OCI-LY7 (cell line): ENCODE measurements at regions not wholly inside any gene's neighbourhood (a gene's known extent, or its start where the extent isn't known, plus 50 kb on each side); places are given as distances from the start of the nearest gene placed in this dataset.
A peak's percentile ranks its signal among the peaks of the same experiment; 100 is the strongest.

Experiments used
- BruUV-seq: library from RNA; stranded (reverse); fragments of 400-500 nt; replicated peaks from 2 replicates; lab custom pipeline; 2021; lab: Mats Ljungman, UMichigan
- CTCF ChIA-PET: fragments of 300-600 bp; sonication (Branson Sonifier 250); formaldehyde crosslinking; loops from one replicate; lab custom pipeline; 2022; ENCODE audit warnings: antibody characterized with exemption; ENCODE audit not compliant: unreplicated experiment; lab: Charles Lee
- POLR2A ChIA-PET: fragments of 300-600 bp; sonication (Branson Sonifier 250); formaldehyde crosslinking; loops from one replicate; lab custom pipeline; 2022; ENCODE audit warnings: antibody characterized with exemption; lab: Charles Lee
- DNase-seq: peaks from one replicate; pipeline ENCODE4 v3.0.0-alpha.2; 2015; ENCODE audit warnings: low spot score
- H2AFZ ChIP-seq: fragments of 200-600 bp; sonication (generic), shearing (Covaris generic); 2 replicates; pipeline ENCODE4 v1.6.1; 2014; ENCODE audit warnings: mild to moderate bottlenecking, antibody characterized with exemption, low read length, moderate library complexity
- H3K27ac ChIP-seq: fragments of 200-600 bp; sonication (generic); 2 replicates; pipeline ENCODE4 v1.5.1; 2014; ENCODE audit warnings: mixed run types, low read depth, mild to moderate bottlenecking, moderate library complexity, low read length, inconsistent platforms; ENCODE audit not compliant: poor library complexity, severe bottlenecking
- H3K36me3 ChIP-seq: fragments of 200-600 bp; sonication (generic); 2 replicates; pipeline ENCODE4 v1.6.1; 2014; ENCODE audit warnings: mild to moderate bottlenecking, antibody characterized with exemption, low read length, moderate library complexity, mixed read lengths; ENCODE audit not compliant: insufficient read depth
- H3K4me1 ChIP-seq: fragments of 200-600 bp; sonication (generic); 2 replicates; pipeline ENCODE4 v1.5.1; 2014; ENCODE audit warnings: mild to moderate bottlenecking, low read length; ENCODE audit not compliant: insufficient read depth, poor library complexity, severe bottlenecking
- H3K4me2 ChIP-seq: fragments of 200-600 bp; sonication (generic); 2 replicates; pipeline ENCODE4 v1.6.1; 2014; ENCODE audit warnings: mild to moderate bottlenecking, low read length
- H3K4me3 ChIP-seq: fragments of 200-600 bp; sonication (generic); 2 replicates; pipeline ENCODE4 v1.5.1; 2014; ENCODE audit warnings: mild to moderate bottlenecking, low read depth, low read length; ENCODE audit not compliant: poor library complexity, severe bottlenecking
- H3K79me2 ChIP-seq: fragments of 200-600 bp; sonication (generic); 2 replicates; pipeline ENCODE4 v1.6.1; 2016; ENCODE audit warnings: low read depth, mild to moderate bottlenecking, low read length, moderate library complexity, mixed read lengths; ENCODE audit not compliant: insufficient read depth
- H3K9me2 ChIP-seq: fragments of 200-600 bp; sonication (generic); 2 replicates; pipeline ENCODE4 v1.6.1; 2016; ENCODE audit warnings: mild to moderate bottlenecking, low read length, mixed read lengths; ENCODE audit not compliant: insufficient read depth
- H3K9me3 ChIP-seq: fragments of 200-600 bp; sonication (generic); 2 replicates; pipeline ENCODE4 v1.6.1; 2014; ENCODE audit warnings: mild to moderate bottlenecking, mixed run types, low read length, mixed read lengths
- H4K20me1 ChIP-seq: fragments of 200-600 bp; sonication (generic); 2 replicates; pipeline ENCODE4 v1.6.1; 2014; ENCODE audit warnings: mild to moderate bottlenecking, antibody characterized with exemption, low read length, moderate library complexity, mixed read lengths; ENCODE audit not compliant: insufficient read depth
- EZH2phosphoT487 ChIP-seq: fragments of 200-600 bp; sonication (generic); IDR thresholded peaks from 2 replicates; pipeline ENCODE4 v1.6.1; 2018; ENCODE audit warnings: low read depth, borderline replicate concordance, mild to moderate bottlenecking, mixed run types, antibody characterized with exemption, low read length, moderate library complexity, mixed read lengths
- intact Hi-C: fragments of 100-400 bp; cut with micrococcal nuclease; formaldehyde crosslinking; loops from one replicate; pipeline ENCODE4 v1.10.0; 2022; ENCODE audit not compliant: unreplicated experiment
- TF ChIP-seq, protein P1 (sequence below): fragments of 200-600 bp; sonication (generic); conservative IDR thresholded peaks from 2 replicates; pipeline ENCODE4 v1.5.1; 2014; ENCODE audit warnings: mild to moderate bottlenecking, antibody characterized with exemption, low read length, moderate library complexity, mixed read lengths

DNA sequence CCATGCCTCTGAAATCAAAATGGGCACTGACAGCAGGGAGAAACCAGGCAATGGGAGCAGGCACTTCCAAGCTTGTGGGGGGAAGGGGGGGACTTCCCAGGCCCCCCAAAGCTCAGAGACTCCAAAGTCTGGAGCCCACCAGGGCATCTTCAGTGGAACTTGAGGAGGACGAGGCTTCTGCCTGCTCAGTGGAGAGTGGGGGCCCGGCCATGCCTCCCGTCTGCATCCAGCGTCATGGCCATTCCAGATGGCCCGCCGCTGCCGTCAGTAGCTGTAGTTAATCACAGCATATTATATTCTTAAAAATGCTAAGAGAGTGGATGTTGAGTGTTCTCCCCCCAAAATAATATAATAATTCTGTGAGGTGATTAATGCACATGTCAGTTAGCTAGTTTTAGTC lies 315.2 kb downstream of the KCNJ2 start:
- Histone ChIP-seq H3K4me2 (no peak overlapping the region), H3K36me3 (no peaks in the 10 kb centered on the region), H3K27ac (no peak overlapping the region), H3K79me2 (no peaks in the 10 kb centered on the region), H3K4me1 (no peaks in the 10 kb centered on the region), H3K9me3 (0 out of 2 replicates have a peak, but pooled peaks cover 9% of the 10 kb centered on the region), H4K20me1 (no peaks in the 10 kb centered on the region), H3K9me2 (peaks cover 5% of the 10 kb centered on the region; the same call in 1 of the 2 replicates), H2AFZ (no peak overlapping the region), H3K4me3 (no peak overlapping the region)
- no TSS peak for BruUV-seq
- no peak for DNase-seq
- ChIA-PET POLR2A (interaction anchor here (0.7 to 1.0 kb wide), 4 partner anchors 127 to 1223 kb away, joined by 3 to 5 read pairs (median 3); no protein-coding TSS in a partner anchor), CTCF (no interaction called here)
- TF ChIP-seq, protein P1, sequence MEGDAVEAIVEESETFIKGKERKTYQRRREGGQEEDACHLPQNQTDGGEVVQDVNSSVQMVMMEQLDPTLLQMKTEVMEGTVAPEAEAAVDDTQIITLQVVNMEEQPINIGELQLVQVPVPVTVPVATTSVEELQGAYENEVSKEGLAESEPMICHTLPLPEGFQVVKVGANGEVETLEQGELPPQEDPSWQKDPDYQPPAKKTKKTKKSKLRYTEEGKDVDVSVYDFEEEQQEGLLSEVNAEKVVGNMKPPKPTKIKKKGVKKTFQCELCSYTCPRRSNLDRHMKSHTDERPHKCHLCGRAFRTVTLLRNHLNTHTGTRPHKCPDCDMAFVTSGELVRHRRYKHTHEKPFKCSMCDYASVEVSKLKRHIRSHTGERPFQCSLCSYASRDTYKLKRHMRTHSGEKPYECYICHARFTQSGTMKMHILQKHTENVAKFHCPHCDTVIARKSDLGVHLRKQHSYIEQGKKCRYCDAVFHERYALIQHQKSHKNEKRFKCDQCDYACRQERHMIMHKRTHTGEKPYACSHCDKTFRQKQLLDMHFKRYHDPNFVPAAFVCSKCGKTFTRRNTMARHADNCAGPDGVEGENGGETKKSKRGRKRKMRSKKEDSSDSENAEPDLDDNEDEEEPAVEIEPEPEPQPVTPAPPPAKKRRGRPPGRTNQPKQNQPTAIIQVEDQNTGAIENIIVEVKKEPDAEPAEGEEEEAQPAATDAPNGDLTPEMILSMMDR = no peak
- no peak for TF ChIP-seq EZH2phosphoT487
- intact Hi-C loops = no loop called here

DNA sequence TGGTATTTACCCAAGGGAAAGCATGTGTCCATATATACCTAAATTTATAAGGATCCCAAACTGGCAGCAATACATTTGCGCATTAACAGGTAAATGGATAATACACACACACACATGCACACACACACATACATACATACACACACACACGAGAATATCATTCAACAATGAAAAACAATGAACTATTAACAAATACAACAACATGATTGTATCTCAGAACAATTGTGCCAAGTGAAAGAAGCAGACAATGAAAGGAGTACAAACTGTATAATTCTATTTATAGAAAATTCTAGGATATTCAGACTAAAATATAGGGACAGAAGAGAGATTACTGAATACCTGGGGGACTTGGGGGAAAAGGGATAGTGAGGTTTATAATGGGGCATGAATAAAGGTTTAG lies 323.0 kb downstream of the KCNJ2 start:
- POLR2A ChIA-PET = no interaction called here
- no peak for TF ChIP-seq EZH2phosphoT487
- TF ChIP-seq, protein P1 = no peak
- CTCF ChIA-PET = no interaction called here

DNA sequence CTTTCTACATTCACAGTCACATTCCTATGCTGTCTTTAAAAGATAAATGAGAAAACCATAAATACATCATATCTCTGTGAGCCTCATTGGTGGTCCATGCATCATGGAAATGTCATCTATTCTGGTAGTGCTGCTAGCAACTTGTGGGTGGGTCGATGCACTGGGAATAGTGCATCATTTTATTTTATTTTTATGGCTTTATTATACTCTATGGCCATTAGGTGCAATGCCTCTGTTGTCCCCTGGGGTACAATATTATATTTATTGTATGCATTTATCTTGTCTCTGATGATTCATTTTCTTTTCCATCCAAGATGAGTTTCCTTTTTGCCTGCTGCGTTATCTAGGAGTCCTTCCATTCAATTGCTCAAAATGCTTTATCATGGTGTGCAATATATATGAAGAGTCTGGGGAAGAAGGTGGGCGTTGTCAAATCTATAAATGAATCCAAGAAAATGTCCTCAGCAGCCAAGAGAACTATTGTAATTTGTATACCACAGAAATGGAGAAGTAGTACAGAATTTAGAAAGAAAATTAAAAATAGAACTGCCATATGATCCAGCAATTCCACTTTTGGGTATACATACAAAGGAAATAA lies 324.0 kb downstream of the KCNJ2 start:
- POLR2A ChIA-PET = no interaction called here
- DNase-seq = no peak
- no peak overlapping the region for H3K4me3 ChIP-seq
- H3K79me2 ChIP-seq = no peaks in the 10 kb centered on the region
- BruUV-seq = no TSS peak
- no peaks in the 10 kb centered on the region for H3K4me1 ChIP-seq
- H3K9me2 ChIP-seq = no peaks in the 10 kb centered on the region
- intact Hi-C loops = no loop called here
- no peak overlapping the region for H3K27ac ChIP-seq
- TF ChIP-seq, protein P1 = 0 out of 2 replicates have a peak, but pooled peaks have one; percentile 23
- no peak for TF ChIP-seq EZH2phosphoT487
- H3K9me3 ChIP-seq = no peaks in the 10 kb centered on the region
- CTCF ChIA-PET = no interaction called here
- no peak overlapping the region for H2AFZ ChIP-seq
- no peaks in the 10 kb centered on the region for H4K20me1 ChIP-seq
- no peaks in the 10 kb centered on the region for H3K36me3 ChIP-seq
- H3K4me2 ChIP-seq = no peak overlapping the region

More for the DNA sequence above, 323.0 kb downstream of the KCNJ2 start:
- DNase-seq = no peak
- BruUV-seq = no TSS peak
- no peaks in the 10 kb centered on the region for H3K9me2 ChIP-seq
- intact Hi-C loops = no loop called here
- no peaks in the 10 kb centered on the region for H3K79me2 ChIP-seq
- H3K27ac ChIP-seq = no peak overlapping the region
- no peaks in the 10 kb centered on the region for H3K4me1 ChIP-seq
- H4K20me1 ChIP-seq = no peaks in the 10 kb centered on the region
- no peak overlapping the region for H3K4me2 ChIP-seq
- H3K4me3 ChIP-seq = no peak overlapping the region
- H3K9me3 ChIP-seq = no peaks in the 10 kb centered on the region
- H3K36me3 ChIP-seq = no peaks in the 10 kb centered on the region
- H2AFZ ChIP-seq = no peak overlapping the region
